ENCODE measurements at regions not wholly inside any gene's neighbourhood (a gene's known extent, or its start where the extent isn't known, plus 50 kb on each side); places are given as distances from the start of the nearest gene placed in this dataset.

- Histone ChIP-seq H3K27ac (no peak overlapping the region), H3K9me3 (no peaks in the 10 kb centered on the region), H3K27me3 (no peaks in the 10 kb centered on the region), H3K4me1 (no peaks in the 10 kb centered on the region), H3K4me3 (no peak overlapping the region), H3K36me3 (no peaks in the 10 kb centered on the region)
- intact Hi-C loops (cut with DNase I): no loop called here
- DNase-seq: no peak
- WGBS, 2 donors: 86 to 90% methylated on average over 5 of the region's 5 CpGs
- TF ChIP-seq POLR2A (IDR thresholded peaks at IDR 0.05) (no peak), EP300 (IDR thresholded peaks at IDR 0.05) (no peak)
- TF ChIP-seq, protein P1, sequence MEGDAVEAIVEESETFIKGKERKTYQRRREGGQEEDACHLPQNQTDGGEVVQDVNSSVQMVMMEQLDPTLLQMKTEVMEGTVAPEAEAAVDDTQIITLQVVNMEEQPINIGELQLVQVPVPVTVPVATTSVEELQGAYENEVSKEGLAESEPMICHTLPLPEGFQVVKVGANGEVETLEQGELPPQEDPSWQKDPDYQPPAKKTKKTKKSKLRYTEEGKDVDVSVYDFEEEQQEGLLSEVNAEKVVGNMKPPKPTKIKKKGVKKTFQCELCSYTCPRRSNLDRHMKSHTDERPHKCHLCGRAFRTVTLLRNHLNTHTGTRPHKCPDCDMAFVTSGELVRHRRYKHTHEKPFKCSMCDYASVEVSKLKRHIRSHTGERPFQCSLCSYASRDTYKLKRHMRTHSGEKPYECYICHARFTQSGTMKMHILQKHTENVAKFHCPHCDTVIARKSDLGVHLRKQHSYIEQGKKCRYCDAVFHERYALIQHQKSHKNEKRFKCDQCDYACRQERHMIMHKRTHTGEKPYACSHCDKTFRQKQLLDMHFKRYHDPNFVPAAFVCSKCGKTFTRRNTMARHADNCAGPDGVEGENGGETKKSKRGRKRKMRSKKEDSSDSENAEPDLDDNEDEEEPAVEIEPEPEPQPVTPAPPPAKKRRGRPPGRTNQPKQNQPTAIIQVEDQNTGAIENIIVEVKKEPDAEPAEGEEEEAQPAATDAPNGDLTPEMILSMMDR (IDR thresholded peaks at IDR 0.05): no peak
These were observed 104.0 kb upstream of the BMP2K start for GRCh38 chr4:78671903-78672815.

- TF ChIP-seq, protein P1 (IDR thresholded peaks at IDR 0.05): no peak
- TF ChIP-seq POLR2AphosphoS5 (IDR thresholded peaks at IDR 0.05) (no peak), EP300 (IDR thresholded peaks at IDR 0.05) (no peak), POLR2A (IDR thresholded peaks at IDR 0.05) (no peak)
- Histone ChIP-seq H3K4me3 (no peak overlapping the region), H3K36me3 (no peaks in the 10 kb centered on the region), H3K27ac (no peak overlapping the region), H3K4me1 (no peaks in the 10 kb centered on the region), H3K9me3 (no peaks in the 10 kb centered on the region), H3K27me3 (no peaks in the 10 kb centered on the region)
- intact Hi-C loops (cut with DNase I): no loop called here
- 88 to 95% methylated on average over 2 of the region's 2 CpGs for WGBS, 2 donors
- no peak for DNase-seq
These were observed 102.8 kb upstream of the BMP2K start for GRCh38 chr4:78673337-78673736.

GRCh38 chr4:78675325-78675724, 100.8 kb upstream of the BMP2K start:
- H3K4me1 ChIP-seq: no peaks in the 10 kb centered on the region
- intact Hi-C loops (cut with DNase I): no loop called here
- DNase-seq: no peak
- H3K9me3 ChIP-seq: no peaks in the 10 kb centered on the region
- H3K36me3 ChIP-seq: no peaks in the 10 kb centered on the region
- no peak overlapping the region for H3K4me3 ChIP-seq
- TF ChIP-seq EP300 (IDR thresholded peaks at IDR 0.05) (no peak), POLR2A (IDR thresholded peaks at IDR 0.05) (no peak), POLR2AphosphoS5 (IDR thresholded peaks at IDR 0.05) (no peak)
- TF ChIP-seq, protein P1 (IDR thresholded peaks at IDR 0.05): no peak
- H3K27me3 ChIP-seq: no peaks in the 10 kb centered on the region
- WGBS, 2 donors: 92 to 94% methylated on average over 1 of the region's 1 CpG
- no peak overlapping the region for H3K27ac ChIP-seq

- H3K27me3 ChIP-seq: no peaks in the 10 kb centered on the region
- no peak overlapping the region for H3K27ac ChIP-seq
- WGBS, 2 donors: 25 to 65% methylated on average over 3 of the region's 3 CpGs
These were observed 94.1 kb upstream of the BMP2K start for GRCh38 chr4:78682070-78682469.

More at GRCh38 chr4:78682070-78682469, 94.1 kb upstream of the BMP2K start:
- TF ChIP-seq POLR2AphosphoS5 (IDR thresholded peaks at IDR 0.05) (no peak), EP300 (IDR thresholded peaks at IDR 0.05) (no peak), POLR2A (IDR thresholded peaks at IDR 0.05) (no peak)
- TF ChIP-seq, protein P1 (IDR thresholded peaks at IDR 0.05): no peak
- no peaks in the 10 kb centered on the region for H3K9me3 ChIP-seq
- no peak overlapping the region for H3K4me3 ChIP-seq
- no peaks in the 10 kb centered on the region for H3K36me3 ChIP-seq
- no peak for DNase-seq
- intact Hi-C loops (cut with DNase I): no loop called here
- H3K4me1 ChIP-seq: peaks cover 0 to 8% (median 3%) of the 10 kb centered on the region in 4 donors

Data from sigmoid colon (tissue), 6 donors.